Parathyroid adenoma (tissue), 2 donors: ENCODE measurements at regions not wholly inside any gene's neighbourhood (a gene's known extent, or its start where the extent isn't known, plus 50 kb on each side); places are given as distances from the start of the nearest gene placed in this dataset.
A peak's percentile ranks its signal among the peaks of the same experiment; 100 is the strongest.

Source experiments
- H2AFZ ChIP-seq: fragments of 300-600 bp; sonication (generic); one replicate; pipeline ENCODE4 v1.7.0; 2017; ENCODE audit warnings: antibody characterized with exemption, mild to moderate bottlenecking
- H3K27ac ChIP-seq: fragments of 300-600 bp; sonication (generic); one replicate; pipeline ENCODE4 v1.7.0; 2017
- H3K27me3 ChIP-seq: fragments of 300-600 bp; sonication (generic); one replicate; pipeline ENCODE4 v1.7.0; 2017; ENCODE audit warnings: low read length; ENCODE audit not compliant: control insufficient read depth, insufficient read depth
- H3K36me3 ChIP-seq: fragments of 300-600 bp; sonication (generic); one replicate; pipeline ENCODE4 v1.7.0; 2017; ENCODE audit warnings: low read length; ENCODE audit not compliant: control insufficient read depth, insufficient read depth
- H3K4me1 ChIP-seq: fragments of 300-600 bp; sonication (generic); one replicate; pipeline ENCODE4 v1.7.0; 2017; ENCODE audit warnings: control low read depth
- H3K4me2 ChIP-seq: fragments of 300-600 bp; sonication (generic); one replicate; pipeline ENCODE4 v1.7.0; 2017; ENCODE audit warnings: low read length
- H3K4me3 ChIP-seq: fragments of 300-600 bp; sonication (generic); one replicate; pipeline ENCODE4 v1.7.0; 2017; ENCODE audit warnings: low read depth, low read length
- H3K79me2 ChIP-seq: fragments of 300-600 bp; sonication (generic); one replicate; pipeline ENCODE4 v1.7.0; 2017; ENCODE audit warnings: control low read depth
- H3K9ac ChIP-seq: fragments of 300-600 bp; sonication (generic); one replicate; pipeline ENCODE4 v1.7.0; 2017; ENCODE audit warnings: mild to moderate bottlenecking
- H3K9me3 ChIP-seq: fragments of 300-600 bp; sonication (generic); one replicate; pipeline ENCODE4 v1.7.0; 2017; ENCODE audit warnings: low read length; ENCODE audit not compliant: control insufficient read depth
- TF ChIP-seq, protein P1 (sequence below): fragments of 300-600 bp; sonication (generic); IDR thresholded peaks from one replicate; pipeline ENCODE4 v1.7.0; 2017; ENCODE audit warnings: antibody characterized with exemption, mild to moderate bottlenecking
- donor health status: primary hyperparathyroidism.

DNA sequence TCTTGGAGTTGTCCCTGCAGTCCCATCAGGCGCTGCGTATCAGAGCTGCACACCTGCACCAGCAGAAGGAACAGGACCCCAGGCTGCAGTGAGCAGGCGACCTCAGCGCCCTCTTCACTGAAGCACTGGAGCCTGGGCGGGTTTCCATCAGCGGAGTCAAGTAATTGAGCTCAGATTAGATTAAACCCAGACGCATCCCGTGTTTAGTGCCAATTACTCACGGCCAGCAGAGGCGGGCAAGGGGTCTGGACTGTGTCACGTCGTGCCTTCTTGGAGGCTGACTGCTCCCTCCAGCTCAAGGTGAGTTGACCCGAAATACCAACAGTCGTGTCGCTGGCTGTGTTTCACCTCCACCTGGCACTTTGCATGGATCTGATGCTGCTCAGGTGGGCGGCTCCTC lies 123.6 kb downstream of the CXCL12 start:
- no peak overlapping the region for H2AFZ ChIP-seq
- H3K27ac ChIP-seq, result no peak overlapping the region
- H3K4me3 ChIP-seq, result no peak overlapping the region
- H3K4me1 ChIP-seq, result peaks cover 21% of the 10 kb centered on the region
- no peaks in the 10 kb centered on the region for H3K79me2 ChIP-seq
- H3K9ac ChIP-seq, result no peak overlapping the region
- no peaks in the 10 kb centered on the region for H3K27me3 ChIP-seq
- H3K4me2 ChIP-seq, result no peak overlapping the region
- H3K36me3 ChIP-seq, result no peaks in the 10 kb centered on the region
- no peaks in the 10 kb centered on the region for H3K9me3 ChIP-seq
- TF ChIP-seq, protein P1, sequence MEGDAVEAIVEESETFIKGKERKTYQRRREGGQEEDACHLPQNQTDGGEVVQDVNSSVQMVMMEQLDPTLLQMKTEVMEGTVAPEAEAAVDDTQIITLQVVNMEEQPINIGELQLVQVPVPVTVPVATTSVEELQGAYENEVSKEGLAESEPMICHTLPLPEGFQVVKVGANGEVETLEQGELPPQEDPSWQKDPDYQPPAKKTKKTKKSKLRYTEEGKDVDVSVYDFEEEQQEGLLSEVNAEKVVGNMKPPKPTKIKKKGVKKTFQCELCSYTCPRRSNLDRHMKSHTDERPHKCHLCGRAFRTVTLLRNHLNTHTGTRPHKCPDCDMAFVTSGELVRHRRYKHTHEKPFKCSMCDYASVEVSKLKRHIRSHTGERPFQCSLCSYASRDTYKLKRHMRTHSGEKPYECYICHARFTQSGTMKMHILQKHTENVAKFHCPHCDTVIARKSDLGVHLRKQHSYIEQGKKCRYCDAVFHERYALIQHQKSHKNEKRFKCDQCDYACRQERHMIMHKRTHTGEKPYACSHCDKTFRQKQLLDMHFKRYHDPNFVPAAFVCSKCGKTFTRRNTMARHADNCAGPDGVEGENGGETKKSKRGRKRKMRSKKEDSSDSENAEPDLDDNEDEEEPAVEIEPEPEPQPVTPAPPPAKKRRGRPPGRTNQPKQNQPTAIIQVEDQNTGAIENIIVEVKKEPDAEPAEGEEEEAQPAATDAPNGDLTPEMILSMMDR, result no peak

DNA sequence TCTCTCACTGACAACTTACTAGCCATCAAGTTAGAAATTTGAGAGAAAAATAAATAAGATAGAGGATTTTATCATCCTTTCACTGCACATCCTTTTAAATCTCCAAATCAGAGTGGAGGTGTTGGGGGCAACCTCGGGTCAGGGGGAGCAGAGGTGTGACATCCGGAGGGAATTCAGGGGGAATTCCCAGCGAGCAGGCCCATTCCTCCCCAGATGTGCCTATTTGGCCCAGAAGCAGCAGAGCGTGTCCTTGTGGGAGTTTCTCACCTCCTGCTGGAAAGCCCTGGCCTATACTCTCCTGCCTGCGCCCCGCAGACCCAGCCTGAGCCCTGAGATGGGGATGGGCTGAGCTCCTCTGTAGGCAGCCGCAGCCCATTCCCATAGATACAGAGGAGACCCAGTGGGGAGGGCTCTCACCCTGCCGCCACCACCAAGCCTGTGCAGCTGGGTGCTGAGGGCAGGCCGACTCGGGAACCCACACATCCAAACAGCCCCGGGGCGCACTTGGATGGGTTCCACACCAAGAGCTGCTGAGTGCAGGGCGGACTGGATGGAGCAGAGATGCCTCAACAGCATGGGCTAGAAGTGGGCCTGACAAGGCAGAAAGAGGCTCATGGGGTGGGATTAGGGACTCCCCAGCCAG lies 124.5 kb downstream of the CXCL12 start:
- H3K4me2 ChIP-seq, result no peak overlapping the region
- no peak overlapping the region for H3K9ac ChIP-seq
- no peak overlapping the region for H3K27ac ChIP-seq
- no peaks in the 10 kb centered on the region for H3K36me3 ChIP-seq
- no peaks in the 10 kb centered on the region for H3K27me3 ChIP-seq
- H3K9me3 ChIP-seq, result no peaks in the 10 kb centered on the region
- TF ChIP-seq, protein P1, result no peak
- H3K4me1 ChIP-seq, result peaks cover 21% of the 10 kb centered on the region
- no peak overlapping the region for H2AFZ ChIP-seq
- H3K4me3 ChIP-seq, result no peak overlapping the region
- no peaks in the 10 kb centered on the region for H3K79me2 ChIP-seq

DNA sequence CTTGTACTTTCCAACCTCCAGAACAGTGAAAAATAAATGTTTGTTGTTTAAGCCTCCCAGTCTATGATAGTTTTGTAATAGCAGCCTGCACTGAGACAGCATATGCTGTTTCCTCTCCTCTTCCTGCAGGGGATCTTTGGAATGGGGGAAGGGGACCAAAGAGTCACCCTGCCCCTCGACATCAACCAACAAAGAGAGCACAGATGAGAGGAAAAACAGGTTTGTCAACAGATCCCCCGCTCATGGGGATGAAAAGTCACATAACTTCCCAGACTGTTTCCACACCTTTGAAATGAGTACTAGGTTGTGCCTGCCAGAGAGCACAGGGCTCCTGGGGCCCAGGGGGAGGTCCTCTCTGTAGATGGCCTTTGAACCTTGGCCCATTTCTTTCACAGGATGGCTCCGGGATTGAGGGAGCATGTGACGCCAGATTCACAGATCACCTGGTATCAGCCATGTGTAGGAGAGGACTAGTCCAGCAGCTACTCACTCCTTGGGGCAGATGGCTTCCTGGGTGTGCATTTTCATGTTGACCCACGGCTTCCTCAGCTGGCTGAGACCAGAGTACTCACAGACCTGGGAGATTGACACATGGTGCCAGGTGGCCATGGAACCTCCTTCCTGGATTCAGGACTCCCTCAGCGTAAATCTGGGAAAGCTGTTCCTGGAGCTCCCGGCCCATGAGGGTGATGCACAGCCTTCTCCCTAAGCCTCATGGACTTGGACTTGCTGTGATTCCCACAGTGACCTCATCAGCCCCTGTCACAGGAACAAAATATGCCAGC lies 125.6 kb downstream of the CXCL12 start:
- no peak overlapping the region for H3K4me3 ChIP-seq
- H3K9ac ChIP-seq, result no peak overlapping the region
- H3K27ac ChIP-seq, result no peak overlapping the region
- no peaks in the 10 kb centered on the region for H3K79me2 ChIP-seq
- H3K9me3 ChIP-seq, result no peaks in the 10 kb centered on the region
- peak overlapping the region; percentile 40 for H2AFZ ChIP-seq
- TF ChIP-seq, protein P1, result no peak
- no peak overlapping the region for H3K4me2 ChIP-seq
- H3K27me3 ChIP-seq, result no peaks in the 10 kb centered on the region
- no peaks in the 10 kb centered on the region for H3K36me3 ChIP-seq
- H3K4me1 ChIP-seq, result peaks cover 20% of the 10 kb centered on the region

DNA sequence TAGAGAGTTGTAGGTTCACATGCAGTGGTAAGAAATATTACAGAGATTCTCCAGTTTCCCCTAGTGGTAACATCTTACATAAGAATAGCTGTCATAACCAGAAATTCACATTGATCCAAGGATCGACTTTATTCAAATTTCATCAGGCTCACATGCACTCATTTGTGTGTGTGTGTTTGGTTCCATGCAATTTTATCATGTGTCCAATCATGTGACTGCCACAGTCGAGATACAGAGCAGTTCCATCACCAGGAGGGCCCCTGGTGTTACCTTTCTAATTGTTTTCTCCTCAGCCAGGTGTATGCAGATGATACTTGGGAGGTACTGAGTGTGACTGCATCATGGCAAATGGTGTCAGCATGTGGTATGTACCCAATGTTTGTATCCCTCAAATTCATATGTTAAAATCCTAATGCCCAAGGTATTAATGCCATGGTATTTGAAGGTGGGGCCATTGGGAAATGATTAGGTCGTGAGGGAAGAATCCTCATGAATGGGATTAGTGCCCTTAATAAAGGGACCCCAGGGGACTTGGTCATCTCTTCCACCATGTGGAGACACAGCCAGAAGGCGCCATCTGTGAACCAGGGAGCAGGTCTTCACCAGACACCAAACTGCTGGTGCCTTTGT lies 126.3 kb downstream of the CXCL12 start:
- Histone ChIP-seq H3K27me3 (no peaks in the 10 kb centered on the region), H3K4me3 (no peak overlapping the region), H3K4me2 (no peak overlapping the region), H3K9me3 (no peaks in the 10 kb centered on the region), H3K36me3 (no peaks in the 10 kb centered on the region), H2AFZ (peak overlapping the region; percentile 40), H3K9ac (no peak overlapping the region), H3K79me2 (no peaks in the 10 kb centered on the region), H3K27ac (no peak overlapping the region), H3K4me1 (peaks cover 16% of the 10 kb centered on the region)
- TF ChIP-seq, protein P1, result peak; percentile 9
